HG03460 (cell line): ENCODE measurements at regions not wholly inside any gene's neighbourhood (a gene's known extent, or its start where the extent isn't known, plus 50 kb on each side); places are given as distances from the start of the nearest gene placed in this dataset.

ENCODE experiments used
- ATAC-seq: cut with Tn5 transposase; IDR thresholded peaks from one replicate; pipeline ENCODE4 v1.9.1; 2021; ENCODE audit not compliant: unreplicated experiment

DNA sequence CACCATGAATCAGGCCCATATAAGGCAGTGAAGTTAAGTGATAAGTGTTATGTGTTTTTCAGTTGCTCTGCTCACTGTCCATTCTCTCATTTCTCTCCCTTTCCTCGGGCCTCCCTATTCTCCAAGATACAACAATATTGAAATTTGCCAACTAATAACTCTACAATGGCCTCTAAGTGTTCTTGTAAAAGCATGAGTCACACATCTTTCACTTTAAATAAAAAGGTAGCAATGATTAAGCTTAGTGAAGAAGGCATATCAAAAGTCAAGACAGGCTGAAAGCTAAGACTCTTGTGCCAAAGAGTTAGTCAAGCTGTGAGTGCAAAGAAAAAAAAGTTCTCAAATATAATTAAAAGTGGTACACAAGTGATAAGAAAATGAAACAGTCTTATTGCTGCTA lies 675.4 kb downstream of the OTOL1 start:
- no peak for ATAC-seq

DNA sequence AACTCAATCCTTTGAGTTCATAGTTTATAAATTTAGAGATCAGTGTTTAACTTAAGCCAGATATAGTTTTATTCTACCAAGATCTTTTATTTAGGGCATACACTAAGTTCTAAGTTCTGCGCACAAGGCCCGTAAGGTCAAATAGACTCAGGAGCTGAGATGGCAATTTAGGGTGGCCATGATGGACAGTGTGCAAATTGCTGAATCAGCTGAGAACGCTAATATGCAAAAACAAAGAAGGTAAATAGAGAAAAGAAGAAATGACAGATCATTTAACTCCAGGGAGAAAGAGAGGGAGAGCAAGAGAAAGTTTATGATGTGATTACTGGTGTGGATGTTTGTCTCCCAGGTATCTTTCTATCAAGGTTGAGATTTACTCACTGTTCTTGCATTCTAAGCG lies 678.5 kb downstream of the OTOL1 start:
- no peak for ATAC-seq

DNA sequence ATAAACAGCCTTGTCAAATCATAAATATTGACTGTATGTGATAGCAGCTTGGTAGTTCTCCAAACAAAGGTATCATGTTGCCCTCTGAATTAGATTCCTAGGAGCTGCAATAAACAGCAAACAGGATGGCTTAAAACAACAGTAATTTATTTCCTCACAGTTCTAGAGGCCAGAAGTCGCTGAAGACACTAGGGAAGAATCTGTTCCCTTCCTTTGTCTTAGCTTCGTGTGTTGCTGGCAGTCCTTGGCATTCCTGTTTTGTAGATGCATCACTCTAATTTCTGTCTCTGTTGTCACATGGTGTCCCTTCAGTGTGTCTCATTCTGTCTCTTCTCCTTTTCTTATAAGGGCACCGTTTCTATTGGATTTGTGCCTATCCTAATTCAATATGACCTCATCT lies 679.3 kb downstream of the OTOL1 start:
- no peak for ATAC-seq

DNA sequence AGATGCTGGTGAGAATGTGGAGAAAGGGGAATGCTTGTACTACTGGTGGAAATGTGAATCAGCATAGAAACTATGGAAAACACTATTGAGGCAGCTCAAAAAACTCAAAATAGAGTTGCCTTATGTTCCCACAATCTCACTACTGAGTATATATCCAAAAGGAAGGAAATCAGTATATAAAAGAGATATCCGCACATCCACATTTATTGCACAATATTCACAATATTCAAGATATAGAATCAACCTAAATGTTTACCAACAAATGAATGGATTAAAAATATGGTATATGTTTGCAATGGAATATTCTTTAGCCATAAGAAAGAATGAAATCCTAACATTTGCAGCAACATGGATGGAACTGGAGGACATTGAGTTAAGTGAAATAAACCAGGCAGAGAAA lies 686.8 kb downstream of the OTOL1 start:
- no peak for ATAC-seq

DNA sequence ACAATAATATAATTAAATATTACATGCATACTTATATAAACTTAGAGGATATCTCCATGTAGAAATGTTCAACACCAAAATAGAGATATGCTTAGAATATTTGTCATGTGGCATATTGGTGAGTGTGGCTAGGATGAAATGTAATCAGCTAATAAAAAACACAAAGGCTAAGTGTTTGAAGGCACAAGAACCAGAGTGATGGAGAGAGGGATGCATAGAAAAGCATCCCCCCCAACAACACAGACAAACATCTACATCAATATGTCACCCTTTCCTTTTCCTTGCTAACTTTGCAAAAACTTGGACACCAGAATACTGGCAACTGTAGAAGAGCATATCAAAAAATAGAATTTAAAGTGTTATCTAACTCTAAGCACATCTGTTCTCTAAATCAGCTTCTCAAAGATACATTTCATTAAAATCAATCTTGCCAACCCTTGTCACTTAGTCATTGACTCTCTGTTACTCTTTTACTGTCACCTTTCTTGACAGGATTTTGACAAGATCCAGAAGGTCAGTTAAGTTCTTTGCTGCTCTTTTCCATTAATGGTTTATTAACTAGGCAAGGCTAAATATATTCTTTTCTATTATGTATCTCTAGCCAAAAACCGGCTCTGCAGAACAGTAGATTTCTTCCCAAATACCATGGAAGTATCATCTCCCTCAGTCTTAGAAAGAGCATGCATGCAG lies 695.9 kb downstream of the OTOL1 start:
- ATAC-seq = no peak

DNA sequence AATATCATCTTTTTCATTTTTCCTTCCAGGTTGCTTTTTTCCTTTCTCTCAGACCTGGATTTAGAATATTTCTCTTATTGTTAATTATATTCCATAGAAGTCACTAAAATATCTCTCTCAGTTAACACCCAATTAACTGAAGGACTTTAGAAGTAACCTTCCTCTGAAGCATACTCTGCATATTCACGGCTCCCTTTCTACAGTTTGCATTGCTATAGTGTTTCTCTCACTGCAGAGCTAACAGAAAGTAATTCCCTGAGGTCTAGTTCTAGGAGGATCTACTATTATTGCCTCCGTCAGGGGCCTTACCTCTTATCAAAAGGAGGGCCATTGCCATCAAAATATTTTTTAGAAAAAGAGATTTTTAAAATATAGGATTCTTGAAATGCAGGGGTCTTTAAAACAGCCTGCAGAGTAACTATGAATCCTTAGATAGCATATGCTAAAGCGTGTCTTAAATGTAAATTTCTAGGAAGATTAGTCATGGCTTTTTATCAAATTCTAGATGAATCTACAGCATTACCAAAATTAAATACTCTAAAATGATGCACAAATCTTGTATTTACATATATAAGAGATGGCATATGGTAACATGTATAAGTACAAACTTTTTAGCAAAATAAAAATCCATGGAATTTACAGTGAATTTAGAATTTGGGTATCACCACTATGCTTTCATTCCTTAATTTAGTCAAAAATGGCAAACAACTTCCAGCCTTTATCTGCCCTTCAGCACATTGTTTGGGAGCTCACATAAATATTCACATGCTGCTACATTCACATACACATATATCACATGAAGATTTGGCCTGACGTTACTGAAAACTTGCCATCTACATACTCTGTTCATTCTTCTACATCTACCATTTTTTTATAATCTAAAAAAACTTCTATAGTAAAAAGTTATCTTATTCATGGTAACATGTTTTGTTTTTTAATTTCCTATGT lies 696.8 kb downstream of the OTOL1 start:
- ATAC-seq = no peak

DNA sequence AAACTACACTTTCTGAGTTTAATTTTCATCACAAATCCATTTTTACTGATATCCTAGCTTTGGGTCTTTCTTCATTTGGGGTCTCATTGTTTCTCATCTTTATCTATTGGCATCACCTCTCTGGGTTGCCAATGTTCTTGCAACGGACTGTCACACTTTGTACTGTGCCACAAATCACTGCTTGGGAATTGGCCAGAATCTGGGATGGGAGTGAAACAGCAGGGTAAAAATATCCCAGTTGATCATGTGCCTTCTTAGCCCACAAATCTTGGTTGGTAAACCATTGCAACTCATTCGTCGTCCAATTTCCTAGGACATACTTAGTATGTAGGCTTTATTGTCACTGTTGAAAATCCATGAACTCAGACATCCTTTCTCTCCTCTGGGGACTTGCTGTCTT lies 698.5 kb downstream of the OTOL1 start:
- ATAC-seq = no peak

DNA sequence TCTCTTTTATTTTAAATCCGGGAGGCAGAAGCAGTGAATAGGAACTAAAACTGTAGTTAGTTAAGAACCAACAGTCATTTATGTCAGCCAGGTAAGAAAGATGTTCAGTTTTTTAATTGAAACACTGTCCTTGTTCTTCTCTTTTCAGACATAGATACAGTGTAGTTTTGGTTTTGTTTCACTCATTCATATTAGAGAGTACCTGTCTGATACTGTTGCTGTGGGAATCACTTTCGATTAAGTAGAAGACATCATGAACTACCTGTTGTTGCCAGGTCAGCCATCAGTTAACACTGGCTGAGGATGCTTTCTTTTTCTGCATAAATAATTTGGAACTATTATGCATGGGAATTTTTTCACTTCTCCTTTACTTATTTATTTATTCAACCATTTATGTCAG lies 700.4 kb downstream of the OTOL1 start:
- no peak for ATAC-seq

DNA sequence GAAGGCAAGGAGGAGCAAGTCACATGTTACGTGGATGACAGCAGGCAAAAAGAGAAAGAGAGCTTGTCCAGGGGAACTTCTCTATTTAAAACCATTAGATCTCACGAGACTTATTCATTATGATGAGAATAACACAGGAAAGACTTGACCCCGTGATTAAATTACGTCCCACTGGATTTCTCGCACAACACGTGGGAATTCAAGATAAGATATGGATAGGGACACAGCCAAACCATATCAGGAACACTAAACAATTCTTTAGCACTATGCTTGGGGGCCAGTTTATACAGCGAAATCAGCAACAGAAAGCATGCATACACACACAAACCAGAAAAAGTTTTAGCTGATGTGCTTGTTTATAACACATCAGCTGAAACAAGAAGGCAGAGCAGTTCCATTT lies 704.2 kb downstream of the OTOL1 start:
- ATAC-seq = no peak

DNA sequence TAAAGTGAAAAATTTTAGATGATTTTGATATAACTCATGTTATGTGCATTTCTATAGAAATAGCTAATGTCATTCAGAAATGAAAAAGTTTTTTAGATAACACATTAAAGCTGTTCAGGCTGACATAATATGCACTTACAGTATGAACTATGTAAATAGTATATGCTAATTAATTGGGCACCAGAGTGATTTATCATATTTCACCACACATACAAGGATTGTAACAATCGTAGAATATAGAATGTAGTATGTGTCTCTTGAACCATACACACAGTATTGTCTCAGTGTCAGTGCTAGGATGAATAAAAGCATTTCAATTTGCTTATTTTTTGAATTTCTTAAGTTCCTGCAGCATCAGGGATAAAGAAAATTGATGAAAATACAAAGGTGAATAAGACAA lies 710.0 kb downstream of the OTOL1 start:
- ATAC-seq = no peak

DNA sequence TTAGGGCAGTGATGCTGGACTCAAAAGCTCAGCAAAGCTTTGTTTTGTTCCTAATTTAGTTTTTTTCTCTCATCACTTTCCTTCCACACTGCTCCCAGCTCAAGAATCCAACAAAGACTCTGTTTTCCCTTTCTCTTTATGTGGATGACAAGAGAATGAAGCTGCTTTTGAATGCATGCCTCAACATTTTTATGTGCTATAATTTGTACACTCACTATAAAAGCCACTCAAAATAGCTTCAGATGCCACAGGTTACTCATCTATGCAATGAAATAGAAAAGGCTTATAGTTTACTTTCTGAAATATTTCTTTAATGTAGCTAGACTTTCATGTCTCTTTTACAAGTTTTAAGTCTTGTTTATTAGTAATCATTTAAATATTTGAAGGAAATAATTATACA lies 714.9 kb downstream of the OTOL1 start:
- no peak for ATAC-seq

DNA sequence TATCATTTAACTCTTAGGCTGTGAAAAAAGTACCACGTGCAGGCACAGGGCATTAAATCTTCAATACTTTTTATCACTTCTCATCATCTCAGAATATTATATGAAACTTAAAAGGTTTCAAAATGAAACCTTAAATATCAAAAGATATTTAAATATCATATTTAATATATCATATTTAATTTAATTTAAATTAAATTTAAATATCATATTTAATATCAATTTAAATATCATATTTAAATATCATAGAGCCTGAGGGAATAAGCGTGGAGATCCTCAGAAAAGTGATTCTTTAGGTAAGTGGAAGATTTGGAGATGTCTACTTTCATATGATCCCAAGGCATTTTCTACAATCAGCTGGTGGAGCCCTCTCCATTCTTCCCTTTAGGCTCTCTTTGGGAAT lies 716.6 kb downstream of the OTOL1 start:
- ATAC-seq = no peak

DNA sequence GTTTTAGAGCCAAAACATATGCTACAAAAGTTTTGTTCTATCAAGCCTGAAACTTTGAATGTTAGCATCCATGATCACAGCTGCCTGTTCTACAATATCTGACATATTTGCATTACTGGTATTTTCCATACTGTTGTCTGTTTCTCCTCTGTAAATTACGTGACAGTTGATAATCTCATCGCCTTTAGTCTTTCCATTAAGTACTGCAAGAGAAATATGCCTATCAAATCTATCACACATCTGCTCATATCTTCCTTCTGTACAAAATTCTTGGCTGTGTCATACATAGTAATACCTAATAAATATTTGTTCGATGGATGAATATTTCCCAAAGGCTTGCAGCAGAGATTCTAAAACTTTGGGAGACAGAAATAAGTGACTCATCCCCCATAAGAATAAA lies 717.3 kb downstream of the OTOL1 start:
- ATAC-seq = no peak

DNA sequence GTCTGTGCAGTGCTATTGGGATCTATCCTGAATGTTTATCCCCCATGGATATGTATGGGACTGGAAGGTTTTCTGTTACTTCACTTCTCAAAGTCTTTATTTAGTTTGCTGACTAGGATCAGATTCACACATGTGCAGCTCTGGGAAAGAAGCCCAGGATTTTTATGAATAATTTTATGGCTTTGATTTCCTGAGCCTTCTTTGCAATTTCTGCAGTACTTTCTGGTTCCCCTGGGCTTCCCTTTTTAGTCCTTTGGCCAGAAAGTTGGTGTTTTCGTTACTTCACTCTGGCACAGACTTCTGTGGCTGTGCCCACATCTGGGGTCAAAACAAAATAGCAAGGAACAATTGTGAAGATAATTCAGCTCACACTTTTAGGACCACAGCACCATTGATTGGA lies 721.0 kb downstream of the OTOL1 start:
- ATAC-seq = no peak

DNA sequence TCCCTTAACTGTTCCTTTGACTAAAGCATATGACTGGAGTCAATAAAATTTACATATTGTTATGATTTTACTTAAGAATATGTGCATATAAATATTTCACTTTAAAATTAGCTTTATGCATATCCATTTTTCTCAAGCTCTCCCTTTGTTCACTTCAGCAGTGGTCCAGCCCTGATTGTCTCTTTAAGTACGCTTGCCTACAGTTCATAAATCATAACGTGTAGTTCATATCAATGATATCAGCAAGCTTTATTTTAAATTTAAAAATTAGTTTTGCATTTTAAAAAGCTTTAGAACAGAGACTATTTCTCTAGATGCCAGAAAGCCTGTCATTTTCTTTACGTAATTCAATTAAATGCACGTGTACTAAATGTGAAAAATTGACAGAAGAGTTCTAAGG lies 721.9 kb downstream of the OTOL1 start:
- ATAC-seq = no peak

DNA sequence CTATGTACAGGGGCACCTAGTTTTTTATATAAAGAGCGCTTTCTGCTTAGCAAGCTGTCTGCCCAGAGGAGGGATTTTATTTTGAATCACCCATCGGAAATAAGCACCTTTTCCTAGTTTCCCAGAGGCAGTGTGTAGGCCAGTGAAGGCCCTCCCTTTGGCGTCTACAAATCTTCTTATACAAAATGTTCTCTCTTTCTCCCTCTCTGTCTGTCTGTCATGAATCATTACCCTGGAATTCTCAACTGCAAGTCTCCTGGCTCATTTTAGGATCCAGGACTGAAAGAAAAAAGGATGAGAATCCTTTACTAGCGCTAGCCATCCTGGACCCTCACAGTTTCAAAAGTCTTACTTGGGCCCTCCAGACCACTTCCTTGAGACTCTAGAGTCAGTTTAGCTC lies 728.1 kb downstream of the OTOL1 start:
- no peak for ATAC-seq

DNA sequence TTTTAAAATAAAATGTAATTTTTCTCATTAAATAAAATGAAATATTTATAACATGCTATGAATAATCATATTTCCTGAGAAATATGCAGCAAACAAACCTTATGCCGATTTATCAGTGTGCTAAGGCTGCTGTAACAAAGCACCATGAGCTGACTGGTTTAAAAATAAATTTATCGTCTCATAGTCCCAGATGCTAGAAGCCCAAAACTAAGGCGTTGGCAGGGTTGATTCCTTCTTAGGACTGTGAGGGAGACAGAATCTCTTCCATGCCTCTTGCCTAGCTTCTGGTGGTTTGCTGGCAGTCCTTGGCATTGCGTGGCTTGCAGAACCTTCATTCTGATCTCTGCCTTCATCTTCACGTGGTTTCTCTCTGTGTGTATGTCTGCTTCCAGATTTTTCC lies 740.3 kb downstream of the OTOL1 start:
- no peak for ATAC-seq

DNA sequence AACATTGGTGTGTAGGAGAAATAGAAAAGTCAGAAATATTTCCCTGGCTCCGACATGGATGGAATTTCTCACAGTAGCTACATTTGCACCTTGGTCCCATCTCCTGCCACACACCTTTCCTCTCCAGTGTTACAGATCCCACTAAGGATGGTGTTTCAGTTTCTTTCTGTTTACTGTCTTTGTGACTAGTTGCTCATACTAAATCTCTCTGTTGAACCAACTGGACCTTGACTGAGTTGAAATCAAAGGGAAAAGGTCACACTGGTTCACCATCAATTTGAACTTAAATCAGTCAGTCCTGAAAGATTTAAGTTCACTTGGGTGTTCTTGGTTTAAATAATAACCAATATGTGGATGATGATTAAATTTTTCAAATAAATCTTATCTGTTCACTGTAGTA lies 754.2 kb downstream of the OTOL1 start:
- ATAC-seq = no peak

DNA sequence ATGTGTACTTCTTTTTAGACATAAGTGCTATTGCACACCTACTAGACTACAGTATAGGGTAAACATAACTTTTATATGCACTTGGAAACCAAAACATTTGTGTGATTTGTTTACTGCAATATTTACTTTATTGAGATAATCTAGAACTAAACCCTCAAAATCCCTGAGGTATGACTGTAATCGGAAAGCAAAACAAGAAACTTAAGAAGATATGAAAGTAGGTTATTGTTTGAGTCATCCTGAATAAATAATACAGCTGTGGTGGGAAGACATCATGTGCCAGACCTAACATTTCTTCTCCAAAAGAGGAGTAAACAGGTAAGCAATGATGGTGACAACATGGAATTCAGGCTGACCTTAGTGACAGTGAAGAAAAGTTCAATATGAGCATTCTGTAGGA lies 765.5 kb downstream of the OTOL1 start:
- no peak for ATAC-seq

DNA sequence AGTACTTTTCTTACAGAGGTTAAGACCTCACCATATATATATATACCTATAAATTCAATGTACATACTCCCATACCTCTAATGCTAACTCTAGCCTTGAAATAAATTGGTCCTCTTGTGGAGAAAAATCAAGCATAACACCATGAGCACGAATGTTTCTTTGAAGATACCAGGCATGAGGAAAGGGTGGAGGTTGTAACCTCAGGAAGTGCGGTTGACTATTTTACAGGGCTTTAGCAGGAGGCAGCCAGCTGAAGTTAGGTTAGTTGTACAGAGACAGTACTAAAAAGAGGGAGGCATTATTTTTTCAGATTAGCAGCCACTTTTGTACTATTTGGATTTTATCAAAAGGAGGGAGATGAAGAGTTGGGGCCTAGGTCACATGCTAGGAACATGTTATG lies 767.0 kb downstream of the OTOL1 start:
- ATAC-seq = no peak

DNA sequence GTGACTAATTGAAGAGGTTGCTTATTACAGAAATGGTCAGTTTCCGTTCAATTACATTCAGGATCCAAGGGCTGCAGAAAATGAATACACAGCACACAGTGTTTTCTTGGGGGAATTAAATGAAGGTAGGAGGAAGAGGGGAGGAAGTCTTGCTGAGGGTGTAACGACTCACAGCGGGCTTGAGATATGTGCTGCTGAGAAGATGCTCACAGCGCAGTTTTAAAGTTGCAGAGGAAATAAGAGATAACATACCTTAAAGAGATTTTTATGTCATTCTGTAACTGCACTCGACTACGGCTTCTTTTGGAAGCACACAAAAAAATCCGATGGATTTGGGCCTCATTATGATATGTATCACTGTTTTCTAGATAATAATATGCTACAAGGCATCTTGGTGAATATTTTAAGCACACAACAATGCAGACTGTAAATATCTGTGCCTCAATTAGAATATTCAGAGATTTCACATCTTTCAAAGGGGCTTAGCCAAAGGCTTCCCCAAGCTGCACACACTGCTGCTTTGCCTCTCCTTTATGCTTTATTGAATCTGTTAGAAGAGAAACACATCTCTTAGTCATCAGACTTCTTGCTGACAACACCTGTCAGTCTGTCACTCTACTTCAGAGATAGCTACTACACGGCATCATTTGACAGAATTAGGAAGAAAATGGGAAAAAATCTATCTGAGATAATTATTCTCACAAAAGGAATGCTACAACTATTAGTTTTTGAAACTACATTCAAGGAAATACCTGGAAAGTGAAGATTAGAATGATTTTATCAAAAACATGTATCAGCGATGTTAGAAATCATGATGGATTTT lies 773.2 kb downstream of the OTOL1 start:
- no peak for ATAC-seq

DNA sequence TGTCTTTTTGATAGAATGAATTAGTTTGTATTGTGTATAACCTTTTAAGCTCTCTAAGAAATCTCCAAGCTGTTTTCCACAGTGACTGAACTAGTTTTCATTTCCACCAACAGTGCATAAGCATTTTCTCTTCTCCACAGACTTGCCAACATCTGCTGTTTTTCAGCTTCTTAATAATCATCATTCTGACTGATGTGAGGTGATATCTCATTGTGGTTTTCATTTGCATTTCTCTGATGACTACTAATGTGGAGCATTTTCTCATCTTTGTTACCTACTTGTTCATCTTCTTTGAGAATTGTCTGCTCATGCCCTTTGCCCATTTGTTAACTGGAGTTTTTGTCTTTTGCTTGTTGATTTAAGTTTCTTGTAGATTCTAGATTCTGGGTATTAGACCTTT lies 777.5 kb downstream of the OTOL1 start:
- no peak for ATAC-seq
